T-cell (primary cell): ENCODE measurements at regions not wholly inside any gene's neighbourhood (a gene's known extent, or its start where the extent isn't known, plus 50 kb on each side); places are given as distances from the start of the nearest gene placed in this dataset.

ENCODE experiments used
- ATAC-seq, 4 experiments: fragments of 200-7000 bp in 3 of 4; fragments of 150-1000 bp in 1 of 4; cut with Tn5 transposase; replicated peaks in 1 of 4; 1 replicate in 3 of 4; 2 replicates in 1 of 4; pipeline ENCODE4 v1.10.0; 2021; ENCODE audit warnings: moderate library complexity in 3 of 4, mild to moderate bottlenecking in 2 of 4, moderate number of reproducible peaks in 1 of 4
- CTCF ChIA-PET, 2 donors: fragments of 300-600 bp; sonication (Branson Sonifier 250); formaldehyde crosslinking; loops; one replicate each; lab custom pipeline; 2022; ENCODE audit warnings: antibody characterized with exemption in 2 of 2; lab: Charles Lee
- POLR2A ChIA-PET, 2 donors: fragments of 300-600 bp; sonication (Branson Sonifier 250); formaldehyde crosslinking; loops; one replicate each; lab custom pipeline; 2022; ENCODE audit warnings: antibody characterized with exemption in 2 of 2; lab: Charles Lee
- DNase-seq, 35 experiments: peaks; one replicate each; pipeline versions ENCODE4 v3.0.0 to v3.0.0-alpha.2; 2013 to 2023
- H3K27ac ChIP-seq: one replicate; pipeline ENCODE4 v1.5.1; 2013; ENCODE audit warnings: low read length
- H3K27me3 ChIP-seq, 2 experiments: replicated peaks in 1 of 2; 1 replicate in 1 of 2; 2 replicates in 1 of 2; pipeline versions ENCODE4 v1.6.1 to v1.7.0; 2013; ENCODE audit warnings: low read length in 1 of 2, mixed read lengths in 1 of 2; ENCODE audit not compliant: control insufficient read depth in 2 of 2, insufficient read depth in 2 of 2; ENCODE audit errors: extremely low read depth in 1 of 2
- H3K36me3 ChIP-seq, 2 donors: 1 replicate in 1 of 2; 2 replicates in 1 of 2; pipeline versions ENCODE4 v1.6.1 to v1.7.0; 2013; ENCODE audit warnings: low read length in 1 of 2; ENCODE audit not compliant: control insufficient read depth in 2 of 2, insufficient read depth in 1 of 2; ENCODE audit errors: extremely low read depth in 1 of 2
- H3K4me1 ChIP-seq, 2 experiments: 1 replicate in 1 of 2; 2 replicates in 1 of 2; pipeline versions ENCODE4 v1.6.1 to v1.7.0; 2013; ENCODE audit warnings: low read length in 2 of 2, mixed read lengths in 1 of 2; ENCODE audit not compliant: insufficient read depth in 2 of 2, control insufficient read depth in 1 of 2; ENCODE audit errors: extremely low read depth in 1 of 2
- H3K4me3 ChIP-seq, 2 donors: 1 replicate in 1 of 2; 2 replicates in 1 of 2; pipeline versions ENCODE4 v1.5.1 to v1.7.0; 2013; ENCODE audit warnings: mild to moderate bottlenecking in 2 of 2, low read length in 1 of 2, moderate library complexity in 1 of 2; ENCODE audit not compliant: control insufficient read depth in 1 of 2; ENCODE audit errors: extremely low read depth in 1 of 2
- H3K9me3 ChIP-seq: 2 replicates; pipeline ENCODE4 v1.7.0; 2013
- H3K27ac Mint-ChIP-seq, 2 donors: one replicate each; pipeline ENCODE4 v1.8.0; 2020 to 2021; ENCODE audit warnings: mild to moderate bottlenecking in 2 of 2, mixed read lengths in 2 of 2
- H3K27me3 Mint-ChIP-seq, 2 donors: one replicate each; pipeline ENCODE4 v1.8.0; 2021 to 2022; ENCODE audit warnings: mixed read lengths in 2 of 2
- H3K36me3 Mint-ChIP-seq: one replicate; pipeline ENCODE4 v1.8.0; 2021; ENCODE audit warnings: mixed read lengths
- H3K4me1 Mint-ChIP-seq, 3 donors: one replicate each; pipeline ENCODE4 v1.8.0; 2020 to 2022; ENCODE audit warnings: mixed read lengths in 3 of 3, mild to moderate bottlenecking in 1 of 3
- H3K4me3 Mint-ChIP-seq, 3 donors: one replicate each; pipeline ENCODE4 v1.8.0; 2020 to 2022; ENCODE audit warnings: mild to moderate bottlenecking in 3 of 3, mixed read lengths in 3 of 3, moderate library complexity in 3 of 3
- H3K9me3 Mint-ChIP-seq, 3 donors: one replicate each; pipeline ENCODE4 v1.8.0; 2020 to 2022; ENCODE audit warnings: mixed read lengths in 3 of 3
- WGBS: methylation state at CpG from one replicate; pipeline ENCODE4 v1.1.5; 2013; ENCODE audit warnings: missing lambda C conversion rate; ENCODE audit not compliant: insufficient coverage; 5-methylcytosine and 5-hydroxymethylcytosine counted together

DNA sequence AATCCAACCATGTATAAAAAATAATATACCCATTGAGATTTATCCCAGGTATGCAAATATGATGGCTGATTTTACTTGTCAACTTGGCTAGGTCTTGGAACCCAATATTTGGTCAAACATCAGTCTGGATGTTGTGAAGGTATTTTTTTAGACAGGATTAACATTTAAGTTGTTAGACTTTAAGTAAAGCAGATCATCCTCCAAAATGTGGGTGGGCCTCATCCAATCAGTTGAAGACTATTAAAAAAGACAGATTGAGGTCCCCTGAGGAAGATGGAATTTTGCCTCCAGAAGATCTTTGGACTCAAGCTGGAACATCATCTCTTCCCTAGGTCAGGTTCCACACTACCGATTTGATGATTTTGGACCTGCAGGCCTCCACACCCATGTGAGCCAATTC lies 271.2 kb downstream of the TMEM121 start:
- H3K27me3 ChIP-seq: peaks cover 0 to 22% of the 10 kb centered on the region in 2 experiments
- ChIA-PET CTCF (no interaction called here), POLR2A (no interaction called here)
- peaks cover 0 to 12% (median 7%) of the 10 kb centered on the region in 3 donors for H3K9me3 Mint-ChIP-seq
- no peaks in the 10 kb centered on the region for H3K36me3 ChIP-seq
- H3K9me3 ChIP-seq: no peaks in the 10 kb centered on the region
- no peaks in the 10 kb centered on the region for H3K36me3 Mint-ChIP-seq
- DNase-seq (no peak), ATAC-seq (no peak)
- H3K27ac ChIP-seq: no peak overlapping the region
- H3K4me3 ChIP-seq: no peak overlapping the region
- H3K27ac Mint-ChIP-seq: no peak overlapping the region
- 90% methylated on average over 1 of the region's 1 CpG for WGBS
- peaks cover 0 to 2% (median 0%) of the 10 kb centered on the region in 3 donors for H3K4me1 Mint-ChIP-seq
- peaks cover 30 to 33% of the 10 kb centered on the region in 2 donors for H3K27me3 Mint-ChIP-seq
- no peak overlapping the region for H3K4me3 Mint-ChIP-seq
- no peaks in the 10 kb centered on the region for H3K4me1 ChIP-seq

DNA sequence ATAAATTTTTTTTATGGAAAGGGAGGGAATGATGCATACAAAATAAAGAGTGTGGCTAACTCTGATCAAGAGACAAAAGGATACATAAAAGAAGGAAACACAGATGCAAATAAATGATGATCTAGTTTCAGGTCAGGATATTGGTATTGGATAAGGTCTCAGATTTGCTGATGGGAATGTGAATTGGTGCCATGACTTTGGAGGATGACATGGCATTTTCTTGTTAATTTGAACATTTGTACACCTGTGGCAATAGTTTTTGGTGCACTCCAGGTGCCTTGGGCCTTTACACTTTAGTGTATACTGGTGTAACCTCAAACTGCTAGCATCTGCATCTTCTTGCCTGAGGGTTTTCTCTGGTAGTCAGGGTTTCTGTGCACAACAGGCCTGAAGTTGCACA lies 279.3 kb downstream of the TMEM121 start:
- no peak overlapping the region for H3K27ac Mint-ChIP-seq
- H3K4me1 Mint-ChIP-seq: no peaks in the 10 kb centered on the region
- H3K27me3 Mint-ChIP-seq: peaks cover 9 to 20% of the 10 kb centered on the region in 2 donors
- Histone ChIP-seq H3K27ac (no peak overlapping the region), H3K36me3 (no peaks in the 10 kb centered on the region), H3K4me1 (no peaks in the 10 kb centered on the region), H3K27me3 (peaks cover 0 to 16% of the 10 kb centered on the region in 2 experiments), H3K9me3 (no peaks in the 10 kb centered on the region), H3K4me3 (no peak overlapping the region)
- H3K4me3 Mint-ChIP-seq: no peak overlapping the region
- no peak for ATAC-seq
- ChIA-PET CTCF (no interaction called here), POLR2A (no interaction called here)
- H3K9me3 Mint-ChIP-seq: peaks cover 8 to 33% (median 13%) of the 10 kb centered on the region in 3 donors
- H3K36me3 Mint-ChIP-seq: no peaks in the 10 kb centered on the region
- no peak for DNase-seq

DNA sequence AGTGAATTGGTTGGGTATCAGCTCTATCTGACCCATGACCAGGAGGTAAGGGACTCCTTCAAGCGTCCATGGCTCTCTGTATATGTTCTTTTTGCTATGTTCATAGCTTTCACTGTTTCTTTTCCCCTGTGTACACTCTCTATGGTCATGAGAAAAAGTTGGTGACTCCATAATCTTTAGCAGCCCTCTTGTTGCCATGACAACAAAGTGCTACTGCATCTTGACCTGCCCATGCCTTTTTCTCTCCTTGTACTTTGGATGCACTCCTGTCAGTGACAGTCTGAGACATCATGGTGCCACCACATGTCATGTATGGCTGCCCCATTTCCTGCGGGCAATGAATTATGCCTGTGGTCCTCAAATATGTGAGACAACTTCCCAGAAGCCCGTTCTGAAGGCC lies 280.2 kb downstream of the TMEM121 start:
- Mint-ChIP-seq H3K36me3 (no peaks in the 10 kb centered on the region), H3K9me3 (peaks cover 5 to 33% (median 13%) of the 10 kb centered on the region in 3 donors), H3K27me3 (peaks cover 11 to 27% of the 10 kb centered on the region in 2 donors), H3K4me3 (no peak overlapping the region), H3K27ac (no peak overlapping the region), H3K4me1 (no peaks in the 10 kb centered on the region)
- ChIA-PET CTCF (no interaction called here), POLR2A (no interaction called here)
- peaks cover 0 to 20% of the 10 kb centered on the region in 2 experiments for H3K27me3 ChIP-seq
- DNase-seq (no peak), ATAC-seq (no peak)
- H3K9me3 ChIP-seq: no peaks in the 10 kb centered on the region
- H3K36me3 ChIP-seq: no peaks in the 10 kb centered on the region
- H3K4me1 ChIP-seq: no peaks in the 10 kb centered on the region
- no peak overlapping the region for H3K4me3 ChIP-seq
- H3K27ac ChIP-seq: no peak overlapping the region
- WGBS: 80% methylated on average over 2 of the region's 3 CpGs

DNA sequence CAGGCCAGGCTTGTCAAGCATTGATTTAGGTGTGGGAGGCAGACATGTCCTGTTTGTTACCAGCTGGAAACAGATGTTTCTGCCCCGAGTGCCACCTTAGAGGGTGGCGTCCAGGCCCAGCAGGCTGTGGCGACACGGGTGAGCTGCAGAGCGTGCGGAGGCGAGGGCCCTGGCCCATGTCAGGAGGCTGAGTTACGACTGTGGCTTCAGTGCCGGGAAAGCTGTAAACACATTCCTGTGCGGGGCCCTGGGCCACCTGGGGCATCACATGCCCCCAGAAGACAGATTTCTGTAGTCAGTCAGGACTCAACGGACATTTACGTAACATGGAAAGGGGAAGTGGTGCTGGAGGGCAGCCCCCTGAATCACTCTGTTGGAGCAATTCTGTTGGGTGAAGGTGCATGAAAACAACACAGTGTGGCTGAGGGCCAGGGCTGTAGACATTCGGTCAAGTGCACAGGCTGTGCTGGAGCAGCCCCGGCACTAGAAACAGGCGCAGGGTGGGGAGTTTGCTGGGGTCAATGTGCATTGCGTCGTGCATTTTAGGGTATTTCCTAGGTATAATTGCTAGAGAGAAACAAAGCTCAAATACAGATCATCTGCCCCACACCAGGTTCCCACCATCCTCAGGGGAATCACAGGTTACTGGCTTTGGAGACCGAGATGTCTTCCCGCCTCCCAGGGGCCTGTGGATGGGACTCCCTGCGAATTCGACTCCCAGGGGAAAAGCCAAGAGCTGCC lies 291.8 kb downstream of the TMEM121 start:
- Histone ChIP-seq H3K4me1 (no peaks in the 10 kb centered on the region), H3K36me3 (no peaks in the 10 kb centered on the region), H3K4me3 (no peak overlapping the region), H3K27me3 (peaks cover 0 to 32% of the 10 kb centered on the region in 2 experiments), H3K27ac (peak overlapping the region; percentile 14), H3K9me3 (no peaks in the 10 kb centered on the region)
- Mint-ChIP-seq H3K9me3 (peaks cover 0 to 5% (median 4%) of the 10 kb centered on the region in 3 donors), H3K27me3 (peaks cover 32 to 34% of the 10 kb centered on the region in 2 donors), H3K4me1 (peaks cover 0 to 5% (median 0%) of the 10 kb centered on the region in 3 donors), H3K4me3 (peak overlapping the region in 1 of 3 donors; percentile 21), H3K36me3 (no peaks in the 10 kb centered on the region), H3K27ac (peak overlapping the region in 1 of 2 donors; percentile 80)
- ChIA-PET CTCF (no interaction called here), POLR2A (no interaction called here)
- ATAC-seq (peak in 3 of 4 experiments; percentile 23 to 49 (median 30)), DNase-seq (peak in 1 of 35 experiments; percentile 33)
- 46% methylated on average over 19 of the region's 21 CpGs for WGBS

DNA sequence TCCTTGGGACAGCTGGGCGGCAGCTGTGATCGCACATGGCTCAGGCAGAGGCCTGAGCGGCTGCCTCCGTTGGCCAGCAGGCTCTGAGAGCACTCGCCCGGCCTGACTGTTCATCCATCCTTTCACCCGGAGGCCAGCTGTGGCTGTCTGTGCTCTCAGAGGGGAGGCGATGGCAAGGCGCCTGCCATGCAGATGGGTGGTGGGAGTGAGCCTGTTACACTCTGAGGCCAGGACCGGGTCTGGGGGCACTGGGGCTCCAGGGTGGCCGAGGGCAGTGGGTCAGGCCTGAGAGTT lies 292.3 kb downstream of the TMEM121 start:
- H3K4me3 Mint-ChIP-seq: no peak overlapping the region
- peaks cover 32 to 34% of the 10 kb centered on the region in 2 donors for H3K27me3 Mint-ChIP-seq
- no peak overlapping the region for H3K27ac Mint-ChIP-seq
- H3K4me1 Mint-ChIP-seq: peaks cover 0 to 5% (median 0%) of the 10 kb centered on the region in 3 donors
- peak overlapping the region; percentile 14 for H3K27ac ChIP-seq
- no peaks in the 10 kb centered on the region for H3K36me3 ChIP-seq
- POLR2A ChIA-PET: no interaction called here
- H3K4me3 ChIP-seq: no peak overlapping the region
- DNase-seq: no peak
- no peaks in the 10 kb centered on the region for H3K36me3 Mint-ChIP-seq
- CTCF ChIA-PET: no interaction called here
- H3K9me3 ChIP-seq: no peaks in the 10 kb centered on the region
- peaks cover 0 to 32% of the 10 kb centered on the region in 2 experiments for H3K27me3 ChIP-seq
- ATAC-seq: no peak
- no peaks in the 10 kb centered on the region for H3K4me1 ChIP-seq
- 80% methylated on average over 8 of the region's 11 CpGs for WGBS
- H3K9me3 Mint-ChIP-seq: peaks cover 0 to 5% (median 4%) of the 10 kb centered on the region in 3 donors

DNA sequence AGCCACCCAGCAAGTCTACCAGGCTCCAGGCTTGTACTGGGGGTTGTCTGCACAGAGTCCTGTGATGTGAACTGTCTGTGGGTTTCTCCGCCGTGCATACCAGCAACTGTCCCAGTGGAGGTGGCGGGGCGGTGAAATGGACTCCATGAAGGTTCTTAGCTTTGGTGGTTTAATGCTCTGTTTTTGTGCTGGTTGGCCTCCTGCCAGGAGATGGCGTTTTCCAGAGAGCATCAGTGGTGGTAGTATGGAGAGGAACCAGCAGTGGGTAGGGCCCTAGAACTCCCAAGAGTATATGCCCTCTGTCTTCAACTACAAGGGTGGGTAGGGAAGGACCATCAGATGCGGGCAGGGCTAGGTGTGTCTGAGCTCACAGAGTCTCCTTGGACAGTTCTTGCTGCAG lies 303.8 kb downstream of the TMEM121 start:
- H3K27ac Mint-ChIP-seq: no peak overlapping the region
- Histone ChIP-seq H3K36me3 (no peaks in the 10 kb centered on the region), H3K4me1 (no peaks in the 10 kb centered on the region), H3K4me3 (no peak overlapping the region), H3K9me3 (no peaks in the 10 kb centered on the region), H3K27me3 (peaks cover 0 to 19% of the 10 kb centered on the region in 2 experiments), H3K27ac (no peak overlapping the region)
- 75% methylated on average over 6 of the region's 6 CpGs for WGBS
- H3K4me3 Mint-ChIP-seq: no peak overlapping the region
- H3K9me3 Mint-ChIP-seq: no peaks in the 10 kb centered on the region
- H3K4me1 Mint-ChIP-seq: no peaks in the 10 kb centered on the region
- H3K27me3 Mint-ChIP-seq: peaks cover 27 to 48% of the 10 kb centered on the region in 2 donors
- H3K36me3 Mint-ChIP-seq: no peaks in the 10 kb centered on the region
- no peak for DNase-seq
- ChIA-PET CTCF (no interaction called here), POLR2A (no interaction called here)
- no peak for ATAC-seq
